Stimulated activated naive CD8-positive, alpha-beta T cell treated with anti-CD3 and anti-CD28 coated beads, Interleukin-15, amount 100 ng/mL, for 72 hours (primary cell): ENCODE measurements at regions not wholly inside any gene's neighbourhood (a gene's known extent, or its start where the extent isn't known, plus 50 kb on each side); places are given as distances from the start of the nearest gene placed in this dataset.

Experiments
- ATAC-seq: fragments of 150-1000 bp; cut with Tn5 transposase; 2 replicates; pipeline ENCODE4 v1.10.0; 2021; ENCODE audit warnings: mild to moderate bottlenecking, moderate library complexity
- DNase-seq, 2 donors: peaks; one replicate each; pipeline ENCODE4 v3.0.0; 2021 to 2022
- H3K27ac Mint-ChIP-seq, 2 donors: one replicate each; pipeline ENCODE4 v1.8.0; 2022; ENCODE audit warnings: mild to moderate bottlenecking in 2 of 2, mixed read lengths in 2 of 2, moderate library complexity in 2 of 2
- H3K27me3 Mint-ChIP-seq: one replicate; pipeline ENCODE4 v1.8.0; 2022; ENCODE audit warnings: mixed read lengths
- H3K4me1 Mint-ChIP-seq: one replicate; pipeline ENCODE4 v1.8.0; 2022; ENCODE audit warnings: mild to moderate bottlenecking, mixed read lengths
- H3K4me3 Mint-ChIP-seq, 2 donors: one replicate each; pipeline ENCODE4 v1.8.0; 2022; ENCODE audit warnings: mild to moderate bottlenecking in 2 of 2, mixed read lengths in 2 of 2, moderate library complexity in 1 of 2
- H3K9me3 Mint-ChIP-seq, 2 donors: one replicate each; pipeline ENCODE4 v1.8.0; 2022; ENCODE audit warnings: mixed read lengths in 2 of 2

DNA sequence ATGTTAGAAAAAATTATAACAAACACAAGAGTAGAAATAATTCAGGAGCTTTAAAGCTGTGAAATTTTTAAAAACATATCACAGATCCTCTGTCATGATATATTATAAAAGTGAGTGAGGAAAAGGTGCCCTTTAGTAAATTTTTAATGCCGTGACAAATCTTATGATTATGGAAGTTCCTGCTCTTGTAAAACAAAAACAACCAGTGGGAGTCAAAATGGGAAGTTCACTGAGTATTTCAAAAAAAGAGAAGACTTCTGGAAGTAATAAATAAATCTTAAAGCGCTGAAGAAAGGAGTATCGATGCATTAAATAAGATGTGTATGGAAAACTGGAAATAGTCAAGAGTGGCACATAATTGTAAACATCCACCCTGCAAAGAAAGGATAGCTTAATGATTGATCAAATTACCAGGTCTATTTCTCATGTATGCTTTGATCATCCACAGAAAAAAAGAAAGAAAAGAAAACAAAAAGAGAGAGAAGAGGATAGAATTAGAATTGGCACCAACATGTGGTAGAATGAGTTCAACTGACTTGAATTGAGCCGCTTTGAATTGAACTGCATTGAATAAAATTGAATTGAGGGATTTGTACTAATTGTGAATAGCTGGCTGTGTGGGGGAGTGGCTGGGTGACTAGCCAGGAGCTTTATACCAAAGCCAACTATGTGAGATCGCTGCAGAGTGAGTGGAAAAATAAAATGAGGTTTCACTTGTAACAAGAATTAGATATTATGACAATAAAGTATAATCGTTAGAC is 647.6 kb upstream of the SPRY2 start:
- H3K27ac Mint-ChIP-seq: no peak overlapping the region
- no peak overlapping the region for H3K4me3 Mint-ChIP-seq
- no peaks in the 10 kb centered on the region for H3K4me1 Mint-ChIP-seq
- DNase-seq (no peak), ATAC-seq (no peak)
- H3K27me3 Mint-ChIP-seq: no peaks in the 10 kb centered on the region
- peaks cover 21% of the 10 kb centered on the region in 2 donors for H3K9me3 Mint-ChIP-seq

DNA sequence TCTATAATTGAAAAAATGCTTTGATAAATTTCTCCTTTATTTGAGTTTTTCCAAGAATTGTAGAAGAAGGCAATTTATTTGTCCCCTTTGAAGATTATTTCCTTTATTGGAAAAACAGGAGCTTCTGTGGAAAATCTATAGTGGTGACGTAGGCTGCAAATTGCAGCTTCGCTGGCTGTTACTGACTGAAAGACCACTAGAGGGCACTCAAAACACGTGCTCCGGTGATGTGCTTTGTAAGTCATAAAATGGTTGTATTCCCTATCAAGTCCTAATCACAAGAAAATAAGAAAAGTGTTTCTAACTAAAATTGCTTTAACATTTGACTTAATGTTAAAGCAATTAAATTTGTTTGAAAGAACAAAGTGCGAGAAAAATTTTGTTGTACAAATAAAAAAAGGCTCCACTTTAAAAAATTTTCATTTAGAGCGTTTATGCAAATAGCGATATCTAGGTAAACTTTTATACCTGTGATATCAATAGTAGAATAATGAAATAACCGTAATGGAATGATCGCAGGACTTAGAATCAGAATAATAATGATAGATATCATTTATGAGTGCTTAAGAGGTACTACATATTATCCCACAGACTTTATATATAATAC is 638.2 kb upstream of the SPRY2 start:
- Mint-ChIP-seq H3K27ac (no peak overlapping the region), H3K9me3 (peaks cover 0 to 8% of the 10 kb centered on the region in 2 donors), H3K4me3 (no peak overlapping the region), H3K4me1 (no peaks in the 10 kb centered on the region), H3K27me3 (no peaks in the 10 kb centered on the region)
- DNase-seq (no peak), ATAC-seq (no peak)

DNA sequence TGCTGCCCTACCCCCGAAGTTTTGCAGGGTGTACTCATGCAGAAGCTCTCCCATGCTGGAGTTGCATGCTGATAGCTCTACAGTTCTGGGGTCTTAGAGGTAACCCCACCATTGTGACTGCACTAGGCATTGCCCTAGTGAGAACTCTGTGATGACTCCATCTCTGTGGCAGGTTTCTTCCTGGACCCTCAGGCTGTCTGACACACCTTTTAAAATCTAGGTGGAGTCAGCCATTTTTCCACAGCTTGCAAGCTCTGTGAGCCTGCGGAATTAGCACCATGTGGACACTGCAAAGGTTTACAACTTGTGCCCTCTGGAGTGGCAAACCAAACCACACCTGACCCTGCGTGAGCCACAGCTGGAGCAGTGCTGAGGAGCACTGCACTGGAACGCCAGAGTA is 636.2 kb upstream of the SPRY2 start:
- Mint-ChIP-seq H3K27ac (no peak overlapping the region), H3K27me3 (no peaks in the 10 kb centered on the region), H3K9me3 (peaks cover 0 to 8% of the 10 kb centered on the region in 2 donors), H3K4me3 (no peak overlapping the region), H3K4me1 (no peaks in the 10 kb centered on the region)
- no peak for DNase-seq
- no peak for ATAC-seq

DNA sequence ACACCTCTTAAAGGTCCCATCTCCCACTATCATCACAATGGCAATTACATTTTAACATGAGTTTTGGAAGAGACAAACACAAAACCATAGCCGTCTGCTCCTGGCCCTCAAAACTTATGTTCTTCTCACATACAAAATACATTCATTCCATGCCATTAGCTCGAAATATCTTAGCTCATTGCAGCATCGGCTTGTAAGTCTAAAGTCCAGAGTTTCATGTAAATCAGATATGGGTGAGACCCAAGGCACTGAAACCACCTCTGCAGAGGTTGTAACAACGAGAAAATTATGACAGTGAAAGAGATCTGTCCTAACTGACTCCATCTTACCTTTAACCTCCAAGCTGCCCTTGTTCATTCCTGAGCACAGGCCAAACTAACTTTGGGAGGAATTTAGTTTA is 635.0 kb upstream of the SPRY2 start:
- H3K9me3 Mint-ChIP-seq: peaks cover 0 to 5% of the 10 kb centered on the region in 2 donors
- no peaks in the 10 kb centered on the region for H3K27me3 Mint-ChIP-seq
- DNase-seq: no peak
- no peak overlapping the region for H3K27ac Mint-ChIP-seq
- H3K4me1 Mint-ChIP-seq: no peaks in the 10 kb centered on the region
- H3K4me3 Mint-ChIP-seq: no peak overlapping the region
- ATAC-seq: no peak

DNA sequence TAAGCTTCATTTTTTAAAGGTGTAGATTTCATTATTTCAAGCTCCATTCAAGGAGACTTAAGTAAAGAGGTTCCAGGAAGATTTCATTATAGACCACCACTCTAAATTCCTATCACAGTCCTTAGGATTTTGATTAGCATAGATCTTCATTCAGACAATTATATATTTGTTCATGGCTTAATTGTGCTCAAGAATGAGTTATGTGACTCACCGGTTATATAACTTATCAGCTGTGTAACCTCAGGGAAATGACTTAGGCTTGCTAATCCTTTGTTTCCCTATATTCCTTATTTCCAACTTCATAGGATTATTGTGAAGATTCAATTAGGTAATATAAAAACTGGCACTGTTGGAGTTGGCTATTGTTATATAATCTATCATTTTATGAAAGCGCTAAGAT is 632.8 kb upstream of the SPRY2 start:
- Mint-ChIP-seq H3K9me3 (no peaks in the 10 kb centered on the region), H3K27ac (no peak overlapping the region), H3K27me3 (no peaks in the 10 kb centered on the region), H3K4me3 (no peak overlapping the region), H3K4me1 (no peaks in the 10 kb centered on the region)
- ATAC-seq: no peak
- DNase-seq: no peak

DNA sequence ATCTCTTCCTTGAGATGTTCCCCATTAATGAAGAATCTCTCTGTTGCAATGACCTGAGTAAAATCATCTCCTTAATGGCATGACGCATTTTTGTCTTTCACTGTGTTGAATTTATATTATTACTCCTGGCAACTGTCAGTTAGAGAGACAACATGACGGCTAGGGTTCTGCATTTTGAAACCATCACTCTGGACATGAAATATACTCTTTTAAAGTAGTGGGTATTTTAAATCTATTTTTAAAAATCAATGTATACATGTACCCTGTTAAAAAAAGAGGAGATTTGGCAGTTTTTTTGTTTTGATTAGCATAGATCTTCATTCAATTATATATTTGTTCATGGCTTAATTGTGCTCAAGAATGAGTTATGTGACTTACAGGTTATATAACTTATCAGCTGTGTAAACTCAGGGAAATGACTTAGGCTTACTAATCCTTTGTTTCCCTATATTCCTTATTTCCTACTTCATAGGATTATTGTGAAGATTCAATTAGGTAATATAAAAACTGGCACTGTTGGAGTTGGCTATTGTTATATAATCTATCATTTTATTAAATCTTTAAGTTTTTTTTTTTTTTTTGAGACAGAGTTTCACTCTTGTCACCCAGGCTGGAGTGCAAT is 632.0 kb upstream of the SPRY2 start:
- Mint-ChIP-seq H3K4me1 (no peaks in the 10 kb centered on the region), H3K9me3 (no peaks in the 10 kb centered on the region), H3K27me3 (no peaks in the 10 kb centered on the region), H3K4me3 (no peak overlapping the region), H3K27ac (no peak overlapping the region)
- ATAC-seq (no peak), DNase-seq (no peak)

DNA sequence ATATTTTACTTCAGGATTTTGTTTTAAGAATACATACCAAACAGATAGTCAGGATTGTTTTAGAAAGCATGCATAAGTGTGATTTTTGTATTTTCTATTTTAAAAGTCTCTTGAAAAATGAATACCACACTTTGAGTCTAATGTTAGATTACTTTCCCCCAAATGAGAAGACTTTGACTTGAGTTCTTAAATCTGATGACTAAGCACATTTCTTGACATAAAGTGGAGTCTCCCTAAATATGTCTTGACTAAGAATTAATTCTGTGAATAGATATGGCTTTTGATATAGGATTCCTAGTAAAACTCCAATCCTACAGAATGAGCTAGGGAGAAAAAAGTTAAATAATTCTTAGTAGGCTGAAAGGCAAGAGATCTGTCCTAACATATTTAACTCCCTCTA is 624.2 kb upstream of the SPRY2 start:
- no peak for DNase-seq
- Mint-ChIP-seq H3K9me3 (peaks cover 4 to 7% of the 10 kb centered on the region in 2 donors), H3K27ac (no peak overlapping the region), H3K27me3 (no peaks in the 10 kb centered on the region), H3K4me1 (no peaks in the 10 kb centered on the region), H3K4me3 (no peak overlapping the region)
- no peak for ATAC-seq

DNA sequence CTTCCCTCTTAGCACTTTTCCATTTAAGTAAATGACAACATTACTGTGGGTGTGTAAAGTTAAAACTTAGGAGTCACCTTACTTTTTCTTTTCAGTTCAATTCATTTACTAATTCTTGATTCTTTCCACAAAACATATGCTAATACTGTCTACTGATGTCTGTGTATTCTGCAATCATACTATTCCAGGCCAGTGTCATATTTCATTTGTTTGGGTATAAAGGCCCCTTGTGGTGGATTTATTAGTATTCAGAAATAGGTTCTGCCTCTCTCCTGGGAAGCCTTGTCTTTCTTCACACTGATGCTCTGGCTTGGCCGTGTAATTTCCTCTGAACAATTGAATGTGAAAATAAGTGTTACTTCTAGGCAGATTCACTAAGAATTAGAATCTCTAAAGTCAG is 621.9 kb upstream of the SPRY2 start:
- Mint-ChIP-seq H3K27ac (no peak overlapping the region), H3K9me3 (peaks cover 4 to 7% of the 10 kb centered on the region in 2 donors), H3K27me3 (no peaks in the 10 kb centered on the region), H3K4me1 (no peaks in the 10 kb centered on the region), H3K4me3 (no peak overlapping the region)
- no peak for ATAC-seq
- DNase-seq: no peak

DNA sequence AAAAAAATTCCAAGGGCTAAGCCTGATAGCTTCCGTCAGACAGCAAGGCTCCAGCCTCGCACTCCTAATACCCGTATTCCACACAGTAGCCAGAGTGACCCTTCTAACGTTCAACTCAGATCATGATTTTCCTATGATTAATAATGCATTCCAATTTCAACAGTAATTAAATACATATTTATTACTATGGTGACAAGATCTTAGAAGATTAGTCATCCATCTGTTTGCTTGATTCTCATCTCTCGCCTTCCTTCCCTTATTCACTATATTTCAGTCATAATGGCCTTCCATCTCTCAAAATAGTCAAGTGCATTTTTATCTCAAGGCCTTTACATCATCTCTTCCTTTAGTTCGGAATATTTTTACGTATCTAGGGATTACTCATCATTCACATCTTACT is 621.2 kb upstream of the SPRY2 start:
- Mint-ChIP-seq H3K9me3 (peaks cover 4 to 7% of the 10 kb centered on the region in 2 donors), H3K4me1 (no peaks in the 10 kb centered on the region), H3K27ac (no peak overlapping the region), H3K27me3 (no peaks in the 10 kb centered on the region), H3K4me3 (no peak overlapping the region)
- no peak for ATAC-seq
- no peak for DNase-seq

DNA sequence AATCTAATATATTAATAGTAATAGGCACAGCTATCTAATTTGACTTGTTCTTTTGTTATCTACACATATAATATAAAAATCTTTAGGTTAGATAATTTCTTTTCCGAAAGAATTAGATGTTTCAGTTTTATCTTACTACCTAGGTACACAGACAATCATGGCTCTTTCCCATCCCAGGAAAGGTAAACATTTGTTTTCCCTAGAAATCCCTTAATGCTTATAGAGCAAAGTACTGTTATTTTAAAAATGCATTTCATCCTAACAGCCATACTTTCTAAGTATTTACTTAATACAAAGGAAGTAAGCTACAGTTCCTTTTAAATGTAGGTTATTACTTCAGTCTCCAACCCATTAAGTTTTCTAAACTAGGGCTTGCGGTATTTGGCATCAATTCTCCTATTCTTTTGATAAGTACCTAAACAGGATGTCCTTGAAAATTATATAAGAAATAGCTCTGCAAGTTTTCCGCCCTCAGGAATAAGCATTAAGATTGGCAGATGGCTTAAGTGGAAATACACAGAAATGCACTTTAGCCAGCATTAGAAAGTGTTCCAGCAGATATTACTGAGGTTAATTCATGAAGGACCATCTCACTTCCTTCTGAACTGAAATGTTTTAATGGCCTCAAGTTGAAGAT is 616.2 kb upstream of the SPRY2 start:
- DNase-seq (no peak), ATAC-seq (no peak)
- Mint-ChIP-seq H3K9me3 (peaks cover 4 to 12% of the 10 kb centered on the region in 2 donors), H3K27ac (no peak overlapping the region), H3K4me3 (no peak overlapping the region), H3K4me1 (no peaks in the 10 kb centered on the region), H3K27me3 (no peaks in the 10 kb centered on the region)

DNA sequence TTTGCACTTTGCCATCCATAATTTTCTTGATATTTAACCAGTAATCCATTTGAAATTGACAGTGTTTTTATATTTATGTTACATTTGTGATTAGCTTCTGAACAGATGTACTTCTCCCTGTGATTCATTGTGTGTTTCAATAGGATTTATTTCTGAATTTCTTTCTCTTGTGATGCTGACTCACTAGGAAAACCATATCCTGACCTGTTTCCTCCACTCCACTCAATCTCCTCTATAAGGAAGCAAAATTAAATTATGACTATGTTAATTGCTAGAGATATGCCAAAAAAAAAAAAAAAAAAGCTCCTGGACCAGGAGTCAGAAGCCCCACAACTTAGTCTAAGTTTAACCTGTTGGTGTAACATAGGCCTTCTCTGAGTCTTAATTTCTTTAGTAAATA is 614.6 kb upstream of the SPRY2 start:
- Mint-ChIP-seq H3K4me3 (no peak overlapping the region), H3K27me3 (no peaks in the 10 kb centered on the region), H3K9me3 (peaks cover 0 to 6% of the 10 kb centered on the region in 2 donors), H3K27ac (no peak overlapping the region), H3K4me1 (no peaks in the 10 kb centered on the region)
- DNase-seq: no peak
- ATAC-seq: no peak

DNA sequence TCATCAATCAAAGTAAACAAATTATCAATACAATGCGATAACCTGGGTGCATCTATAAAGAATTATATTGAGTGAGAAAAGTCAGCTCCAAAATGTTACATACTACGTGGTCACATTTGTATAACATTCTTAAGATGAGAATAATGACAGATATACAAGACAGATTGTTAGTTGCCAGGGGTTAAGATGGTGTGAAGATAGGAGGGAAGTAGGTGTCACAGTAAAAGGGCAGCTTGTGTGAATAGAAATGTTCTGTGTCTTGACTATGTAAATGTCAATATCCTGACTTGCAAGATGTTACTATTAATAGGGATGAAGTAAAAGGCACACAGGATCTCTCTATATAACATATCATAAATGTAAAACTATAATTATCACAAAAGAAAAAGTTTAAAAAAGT is 611.2 kb upstream of the SPRY2 start:
- ATAC-seq (no peak), DNase-seq (no peak)
- no peak overlapping the region for H3K4me3 Mint-ChIP-seq
- peaks cover 0 to 6% of the 10 kb centered on the region in 2 donors for H3K9me3 Mint-ChIP-seq
- H3K27me3 Mint-ChIP-seq: no peaks in the 10 kb centered on the region
- H3K4me1 Mint-ChIP-seq: no peaks in the 10 kb centered on the region
- no peak overlapping the region for H3K27ac Mint-ChIP-seq

DNA sequence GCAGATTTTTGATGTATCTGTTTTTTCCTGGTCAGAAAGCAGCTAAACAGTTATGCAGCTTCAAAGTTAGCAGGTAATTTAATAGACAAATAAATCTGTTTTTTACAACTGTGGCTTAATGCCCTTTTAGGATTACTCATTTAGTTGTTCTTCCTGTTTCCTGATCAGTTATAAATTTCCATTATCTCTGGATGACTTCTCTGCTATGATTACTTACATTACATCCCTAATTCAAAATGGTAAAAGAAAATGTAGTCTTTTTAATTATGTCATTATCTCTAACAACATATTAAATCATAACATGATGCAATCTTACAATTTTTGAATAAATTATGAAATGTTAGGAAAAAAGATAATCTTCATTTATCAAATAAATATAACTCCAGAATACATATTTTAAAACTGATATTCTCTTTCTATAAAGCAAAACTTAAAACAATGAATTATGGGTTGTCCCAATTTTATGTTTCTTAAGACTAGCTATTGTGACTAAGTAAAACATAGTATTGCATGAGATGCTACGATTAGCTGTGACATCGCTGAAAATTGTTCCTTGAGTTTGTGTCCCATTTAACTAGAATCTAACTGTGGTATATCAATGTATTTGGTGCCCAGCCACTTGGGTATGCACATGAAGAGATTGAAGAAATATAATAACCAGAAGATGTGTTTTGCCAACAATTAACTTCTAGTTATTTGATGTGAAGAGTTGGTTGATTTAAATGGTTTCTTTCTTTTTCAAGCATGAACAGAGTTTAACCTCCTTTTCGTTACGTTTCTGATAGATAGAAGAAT is 605.3 kb upstream of the SPRY2 start:
- no peak for DNase-seq
- no peaks in the 10 kb centered on the region for H3K27me3 Mint-ChIP-seq
- H3K27ac Mint-ChIP-seq: no peak overlapping the region
- ATAC-seq: no peak
- peaks cover 0 to 5% of the 10 kb centered on the region in 2 donors for H3K9me3 Mint-ChIP-seq
- no peak overlapping the region for H3K4me3 Mint-ChIP-seq
- H3K4me1 Mint-ChIP-seq: no peaks in the 10 kb centered on the region

DNA sequence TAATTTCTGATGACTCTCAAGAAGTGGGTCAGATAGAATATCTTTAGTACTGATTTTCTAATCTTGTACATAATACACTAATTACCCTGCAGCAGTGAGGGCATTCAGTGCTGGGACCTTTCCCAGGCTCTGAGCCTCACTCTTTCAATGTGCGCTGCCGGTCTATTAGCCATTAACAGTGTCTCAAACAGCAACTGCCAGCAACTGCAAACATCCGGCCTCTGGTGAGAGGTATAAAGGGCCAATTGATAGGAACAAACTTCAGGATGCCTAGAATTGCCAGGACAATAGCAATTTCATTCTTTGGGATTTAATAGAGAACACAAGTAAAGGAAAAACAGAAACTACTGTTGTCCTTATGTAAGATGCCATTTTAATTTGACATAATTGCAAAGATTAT is 604.4 kb upstream of the SPRY2 start:
- Mint-ChIP-seq H3K27me3 (no peaks in the 10 kb centered on the region), H3K9me3 (peaks cover 0 to 5% of the 10 kb centered on the region in 2 donors), H3K4me1 (no peaks in the 10 kb centered on the region), H3K27ac (no peak overlapping the region), H3K4me3 (no peak overlapping the region)
- DNase-seq (no peak), ATAC-seq (no peak)

DNA sequence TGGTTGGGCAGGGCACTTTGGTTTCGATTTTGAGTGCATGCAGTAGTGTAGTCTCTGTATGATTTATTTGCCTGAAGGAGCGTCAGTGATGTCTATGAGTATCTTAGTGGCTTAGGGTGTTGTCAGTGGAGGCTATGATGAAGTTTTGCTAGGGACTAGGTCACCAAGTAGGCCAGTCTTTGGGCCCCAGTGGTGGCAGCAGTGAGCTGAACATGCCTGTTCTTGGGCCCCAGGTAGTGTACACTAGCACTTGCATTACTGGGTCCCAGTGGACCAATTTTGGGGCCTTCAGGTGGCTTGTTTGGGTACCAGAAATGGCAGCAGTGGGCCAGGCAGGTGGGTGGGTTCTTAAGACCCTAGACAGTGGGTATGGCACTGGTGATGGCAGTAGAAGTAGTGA is 598.7 kb upstream of the SPRY2 start:
- H3K9me3 Mint-ChIP-seq: peaks cover 0 to 5% of the 10 kb centered on the region in 2 donors
- ATAC-seq: no peak
- H3K27ac Mint-ChIP-seq: no peak overlapping the region

More for the DNA sequence above, 598.7 kb upstream of the SPRY2 start:
- Mint-ChIP-seq H3K27me3 (no peaks in the 10 kb centered on the region), H3K4me3 (no peak overlapping the region), H3K4me1 (no peaks in the 10 kb centered on the region)
- no peak for DNase-seq
